NT2/D1 (cell line): ENCODE measurements at regions not wholly inside any gene's neighbourhood (a gene's known extent, or its start where the extent isn't known, plus 50 kb on each side); places are given as distances from the start of the nearest gene placed in this dataset.
"Not testable (repeated sequence)": the region's sequence is repeated elsewhere in the genome, so short reads cannot be mapped to it uniquely, and the experiment has no call there.

ENCODE experiments used
- DNase-seq: peaks from one replicate; pipeline ENCODE4 v3.0.0-alpha.2; 2011; ENCODE audit warnings: low read depth, low spot score
- H3K27me3 ChIP-seq: 2 replicates; pipeline ENCODE4 v1.6.0; 2011; ENCODE audit warnings: mild to moderate bottlenecking; ENCODE audit not compliant: insufficient read length, insufficient read depth
- H3K36me3 ChIP-seq: 2 replicates; pipeline ENCODE4 v1.6.1; 2011; ENCODE audit warnings: mild to moderate bottlenecking, low read length, mixed read lengths; ENCODE audit not compliant: insufficient read depth, insufficient read length
- H3K4me1 ChIP-seq: 2 replicates; pipeline ENCODE4 v1.5.1; 2011; ENCODE audit not compliant: insufficient read depth, insufficient read length
- H3K4me3 ChIP-seq: 2 replicates; pipeline ENCODE4 v1.5.1; 2011; ENCODE audit warnings: low read depth; ENCODE audit not compliant: insufficient read length
- H3K9ac ChIP-seq: 2 replicates; pipeline ENCODE4 v1.6.0; 2011; ENCODE audit warnings: low read depth; ENCODE audit not compliant: insufficient read length
- H3K9me3 ChIP-seq: 2 replicates; pipeline ENCODE4 v1.5.1; 2011; ENCODE audit warnings: mild to moderate bottlenecking, low read length; ENCODE audit not compliant: insufficient read depth
- SUZ12 ChIP-seq: IDR thresholded peaks from 2 replicates; pipeline ENCODE4 v1.6.1; 2011; ENCODE audit not compliant: insufficient read length, insufficient read depth; ENCODE audit errors: extremely low read depth
- YY1 ChIP-seq: IDR thresholded peaks from 2 replicates; pipeline ENCODE4 v1.6.1; 2011; ENCODE audit not compliant: insufficient read length, insufficient read depth
- ZNF274 ChIP-seq: IDR thresholded peaks from 2 replicates; pipeline ENCODE4 v1.6.1; 2011; ENCODE audit warnings: mild to moderate bottlenecking, low read depth, low read length

DNA sequence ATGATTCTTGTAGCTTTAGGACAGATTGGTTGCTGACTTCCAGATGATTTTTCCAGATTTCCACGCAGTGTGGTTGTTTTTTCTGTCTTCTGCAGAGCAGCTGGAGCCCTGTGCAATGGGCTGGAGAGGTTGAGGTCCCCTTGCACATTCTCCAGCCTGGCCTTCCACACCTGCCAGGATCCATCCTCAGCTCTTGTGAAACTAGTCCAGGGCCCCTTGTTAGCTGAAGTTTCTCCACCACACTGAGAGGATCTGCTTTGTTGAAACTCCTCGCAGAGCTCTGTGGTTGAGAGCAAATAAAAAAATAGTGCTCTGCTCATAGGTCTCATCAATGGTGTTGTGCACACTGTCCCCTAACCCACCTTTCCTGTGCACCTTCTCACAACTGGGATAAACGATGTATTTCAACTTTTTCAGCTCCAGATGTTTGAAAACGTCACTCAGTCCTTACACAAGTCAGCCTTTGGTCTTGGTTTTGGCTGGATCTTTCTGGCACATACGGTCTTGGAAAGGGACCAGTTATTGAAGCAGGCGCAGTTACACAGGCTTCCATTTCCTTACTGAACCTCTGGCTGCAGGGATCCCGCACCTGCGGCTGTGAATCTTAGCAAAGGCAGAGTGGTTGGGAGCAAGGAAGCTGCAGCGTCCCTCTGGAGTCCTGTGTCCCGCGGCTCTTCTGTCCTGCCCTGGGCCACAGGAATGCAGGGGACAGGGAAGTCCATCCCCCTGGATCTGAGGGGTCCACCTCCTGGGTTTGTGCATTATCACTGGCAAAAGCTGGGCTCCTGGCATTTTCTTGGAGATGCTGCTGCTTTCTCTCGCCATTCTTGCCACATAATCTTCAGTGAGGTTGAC lies 272.0 kb upstream of the DSEL start:
- no peaks in the 10 kb centered on the region for H3K4me1 ChIP-seq

GRCh38 chr18:67783196-67783946 lies 266.9 kb upstream of the DSEL start:
- Histone ChIP-seq H3K27me3 (no peaks in the 10 kb centered on the region), H3K9ac (no peak overlapping the region), H3K36me3 (no peaks in the 10 kb centered on the region), H3K9me3 (no peaks in the 10 kb centered on the region), H3K4me3 (no peak overlapping the region), H3K4me1 (no peaks in the 10 kb centered on the region)
- no peak for DNase-seq
- TF ChIP-seq ZNF274: no peak
- TF ChIP-seq YY1: no peak
- no peak for TF ChIP-seq SUZ12

More for the DNA sequence above, 272.0 kb upstream of the DSEL start:
- H3K36me3 ChIP-seq: no peaks in the 10 kb centered on the region
- H3K4me3 ChIP-seq: no peak overlapping the region
- no peak overlapping the region for H3K9ac ChIP-seq
- no peak for TF ChIP-seq SUZ12
- no peak for TF ChIP-seq ZNF274
- no peak for TF ChIP-seq YY1
- H3K9me3 ChIP-seq: no peaks in the 10 kb centered on the region
- H3K27me3 ChIP-seq: no peaks in the 10 kb centered on the region
- no peak for DNase-seq

GRCh38 chr18:67778016-67778415 lies 261.5 kb upstream of the DSEL start:
- H3K9me3 ChIP-seq: no peaks in the 10 kb centered on the region
- no peaks in the 10 kb centered on the region for H3K27me3 ChIP-seq
- H3K9ac ChIP-seq: no peak overlapping the region
- no peaks in the 10 kb centered on the region for H3K4me1 ChIP-seq
- H3K36me3 ChIP-seq: no peaks in the 10 kb centered on the region
- H3K4me3 ChIP-seq: no peak overlapping the region
- TF ChIP-seq SUZ12 (no peak), YY1 (no peak), ZNF274 (no peak)
- no peak for DNase-seq

DNA sequence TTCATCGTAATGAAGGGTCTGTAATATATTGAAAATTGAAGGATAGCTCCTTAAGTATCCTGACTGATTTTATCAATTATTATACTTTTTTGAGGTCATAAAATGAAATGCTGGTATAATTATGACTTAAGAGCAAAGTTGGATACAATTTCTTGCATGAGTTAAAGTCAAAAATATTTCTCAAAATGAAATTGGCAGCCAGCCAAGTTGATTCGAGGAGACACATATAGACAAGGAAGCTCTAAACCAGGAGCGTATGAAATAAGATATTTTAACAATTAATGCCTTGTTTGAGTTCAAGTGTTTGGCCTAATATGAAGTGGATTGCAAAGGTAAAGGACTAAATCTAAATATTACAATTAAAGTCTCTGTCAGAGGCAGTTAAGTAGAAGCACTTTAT lies 260.4 kb upstream of the DSEL start:
- Histone ChIP-seq H3K27me3 (no peaks in the 10 kb centered on the region), H3K9me3 (no peaks in the 10 kb centered on the region), H3K36me3 (no peaks in the 10 kb centered on the region), H3K9ac (no peak overlapping the region), H3K4me1 (no peaks in the 10 kb centered on the region), H3K4me3 (no peak overlapping the region)
- DNase-seq: no peak
- no peak for TF ChIP-seq ZNF274
- TF ChIP-seq SUZ12: no peak
- no peak for TF ChIP-seq YY1

DNA sequence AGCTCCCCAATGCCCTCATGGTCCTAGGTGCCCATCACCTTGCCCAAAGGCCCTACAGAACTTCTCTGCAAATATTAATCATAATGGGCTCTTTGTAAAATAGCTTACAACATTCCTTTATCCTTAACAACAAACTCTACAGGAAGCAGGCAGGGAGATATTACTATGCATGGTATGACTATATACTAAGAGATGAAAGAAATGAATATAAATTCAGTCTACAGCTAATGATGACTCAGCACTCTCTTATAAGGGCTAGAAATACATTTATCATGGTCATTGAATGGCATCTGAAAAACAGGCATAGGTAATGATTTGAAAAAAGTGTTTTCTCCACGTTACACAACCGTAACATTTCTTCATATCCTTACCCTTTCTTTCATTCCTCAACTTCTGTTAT lies 254.8 kb upstream of the DSEL start:
- no peaks in the 10 kb centered on the region for H3K9me3 ChIP-seq
- no peak overlapping the region for H3K4me3 ChIP-seq
- H3K9ac ChIP-seq: no peak overlapping the region
- TF ChIP-seq ZNF274 (no peak), YY1 (no peak)
- no peaks in the 10 kb centered on the region for H3K36me3 ChIP-seq
- no peak for DNase-seq
- no peaks in the 10 kb centered on the region for H3K27me3 ChIP-seq
- H3K4me1 ChIP-seq: no peaks in the 10 kb centered on the region

- DNase-seq: no peak
- H3K4me1 ChIP-seq: no peaks in the 10 kb centered on the region
- H3K36me3 ChIP-seq: no peaks in the 10 kb centered on the region
- H3K9ac ChIP-seq: no peak overlapping the region
- no peaks in the 10 kb centered on the region for H3K27me3 ChIP-seq
- TF ChIP-seq ZNF274 (no peak), YY1 (no peak), SUZ12 (no peak)
- H3K4me3 ChIP-seq: no peak overlapping the region
- H3K9me3 ChIP-seq: no peaks in the 10 kb centered on the region
Measured at GRCh38 chr18:67770520-67770919, 254.0 kb upstream of the DSEL start.

- DNase-seq: no peak
- Histone ChIP-seq H3K9ac (no peak overlapping the region), H3K36me3 (no peaks in the 10 kb centered on the region), H3K4me1 (no peaks in the 10 kb centered on the region), H3K9me3 (no peaks in the 10 kb centered on the region), H3K4me3 (no peak overlapping the region), H3K27me3 (no peaks in the 10 kb centered on the region)
- no peak for TF ChIP-seq YY1
- no peak for TF ChIP-seq ZNF274
- no peak for TF ChIP-seq SUZ12
Measured at GRCh38 chr18:67766930-67767329, 250.4 kb upstream of the DSEL start.

DNA sequence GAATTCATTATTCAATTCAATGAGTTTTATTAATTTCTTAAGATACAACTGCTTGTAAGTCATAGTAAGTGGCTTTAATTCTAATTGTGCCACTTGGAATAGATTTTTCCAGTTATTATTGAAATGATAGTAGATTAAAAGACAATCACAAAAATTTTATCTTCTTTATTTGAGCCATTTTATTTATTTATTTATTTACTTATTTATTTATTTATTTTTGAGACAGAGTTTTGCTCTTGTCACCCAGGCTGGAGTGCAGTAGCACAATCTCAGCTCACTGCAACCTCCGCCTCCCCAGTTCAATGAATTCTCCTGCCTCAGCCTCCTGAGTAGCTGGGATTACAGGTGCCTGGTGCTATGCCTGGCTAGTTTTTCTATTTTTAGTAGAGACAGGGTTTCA lies 235.7 kb upstream of the DSEL start:
- H3K27me3 ChIP-seq, H3K9me3 ChIP-seq, H3K9ac ChIP-seq: not testable (repeated sequence)

More for the DNA sequence above, 235.7 kb upstream of the DSEL start:
- H3K4me1 ChIP-seq, DNase-seq, H3K4me3 ChIP-seq, H3K36me3 ChIP-seq: not testable (repeated sequence)
